ENCODE measurements at regions not wholly inside any gene's neighbourhood (a gene's known extent, or its start where the extent isn't known, plus 50 kb on each side); places are given as distances from the start of the nearest gene placed in this dataset.

DNA sequence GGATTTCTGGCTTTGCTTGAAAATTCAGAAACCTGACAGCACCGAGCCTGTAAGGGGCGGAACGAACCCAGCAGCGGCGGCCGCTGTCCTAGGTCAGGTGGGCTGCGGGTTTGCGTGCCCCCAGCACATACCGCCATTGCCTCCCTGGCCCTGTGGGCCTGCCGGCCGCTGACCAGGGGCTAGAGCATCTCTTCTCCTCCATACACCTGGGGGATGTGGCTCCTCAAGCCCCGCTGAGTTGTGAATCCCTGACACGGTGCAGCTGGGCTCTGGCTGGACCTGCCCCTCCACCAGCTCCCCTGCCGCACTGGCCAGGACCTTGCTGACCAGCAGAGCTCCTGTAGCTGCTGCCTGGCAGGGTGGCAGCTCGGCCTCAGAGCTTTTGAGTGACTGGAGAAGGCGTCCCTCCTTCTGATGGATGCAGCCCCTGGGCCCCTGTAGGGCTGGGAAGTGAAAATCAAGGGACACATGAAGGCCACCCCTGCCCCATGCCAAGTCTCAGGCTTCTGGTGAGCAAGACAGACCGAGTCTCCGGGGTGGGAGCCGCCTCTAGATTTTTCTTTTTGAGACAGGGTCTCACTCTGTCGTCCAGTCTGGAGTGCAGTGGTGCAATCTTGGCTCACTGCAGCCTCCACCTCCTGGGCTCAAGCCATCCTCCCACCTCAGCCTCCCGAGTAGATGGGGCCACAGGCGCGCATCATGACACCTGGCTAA lies 184.9 kb upstream of the SFSWAP start:
- H3K27ac Mint-ChIP-seq, result no peak overlapping the region
- no peak for DNase-seq
- peaks cover 3% of the 10 kb centered on the region for H3K4me1 Mint-ChIP-seq
- H3K36me3 Mint-ChIP-seq, result no peaks in the 10 kb centered on the region
- no peak for ATAC-seq
- no peak overlapping the region for H3K4me3 Mint-ChIP-seq
- CTCF ChIA-PET, result no interaction called here
- H3K27me3 Mint-ChIP-seq, result peaks cover 4% of the 10 kb centered on the region
- no peaks in the 10 kb centered on the region for H3K9me3 Mint-ChIP-seq (ENCODE audit: low read depth)

GRCh38 chr12:131527092-131527491 lies 183.8 kb upstream of the SFSWAP start:
- H3K27ac Mint-ChIP-seq, result no peak overlapping the region
- H3K9me3 Mint-ChIP-seq (ENCODE audit: low read depth), result no peaks in the 10 kb centered on the region
- H3K4me1 Mint-ChIP-seq, result peaks cover 3% of the 10 kb centered on the region
- H3K36me3 Mint-ChIP-seq, result no peaks in the 10 kb centered on the region
- CTCF ChIA-PET, result no interaction called here
- DNase-seq (no peak), ATAC-seq (no peak)
- no peaks in the 10 kb centered on the region for H3K27me3 Mint-ChIP-seq
- no peak overlapping the region for H3K4me3 Mint-ChIP-seq

- Mint-ChIP-seq H3K27ac (no peak overlapping the region), H3K27me3 (no peaks in the 10 kb centered on the region), H3K4me1 (peaks cover 3% of the 10 kb centered on the region), H3K4me3 (no peak overlapping the region), H3K9me3 (ENCODE audit: low read depth) (no peaks in the 10 kb centered on the region), H3K36me3 (no peaks in the 10 kb centered on the region)
- no peak for DNase-seq
- CTCF ChIA-PET, result no interaction called here
- no peak for ATAC-seq
Observed at GRCh38 chr12:131527736-131528135, 183.2 kb upstream of the SFSWAP start.

- peaks cover 3% of the 10 kb centered on the region for H3K4me1 Mint-ChIP-seq
- no peaks in the 10 kb centered on the region for H3K36me3 Mint-ChIP-seq
- H3K4me3 Mint-ChIP-seq, result no peak overlapping the region
- no peaks in the 10 kb centered on the region for H3K9me3 Mint-ChIP-seq (ENCODE audit: low read depth)
- ATAC-seq (no peak), DNase-seq (no peak)
- CTCF ChIA-PET, result no interaction called here
- no peaks in the 10 kb centered on the region for H3K27me3 Mint-ChIP-seq
- no peak overlapping the region for H3K27ac Mint-ChIP-seq
Observed at GRCh38 chr12:131528144-131528543, 182.7 kb upstream of the SFSWAP start.

- no peak for DNase-seq
- H3K36me3 Mint-ChIP-seq, result no peaks in the 10 kb centered on the region
- no peak for ATAC-seq
- no peaks in the 10 kb centered on the region for H3K9me3 Mint-ChIP-seq (ENCODE audit: low read depth)
- H3K4me3 Mint-ChIP-seq, result no peak overlapping the region
- no peaks in the 10 kb centered on the region for H3K27me3 Mint-ChIP-seq
- H3K4me1 Mint-ChIP-seq, result peaks cover 3% of the 10 kb centered on the region
- CTCF ChIA-PET, result no interaction called here
- no peak overlapping the region for H3K27ac Mint-ChIP-seq
Observed at GRCh38 chr12:131528667-131529066, 182.2 kb upstream of the SFSWAP start.

DNA sequence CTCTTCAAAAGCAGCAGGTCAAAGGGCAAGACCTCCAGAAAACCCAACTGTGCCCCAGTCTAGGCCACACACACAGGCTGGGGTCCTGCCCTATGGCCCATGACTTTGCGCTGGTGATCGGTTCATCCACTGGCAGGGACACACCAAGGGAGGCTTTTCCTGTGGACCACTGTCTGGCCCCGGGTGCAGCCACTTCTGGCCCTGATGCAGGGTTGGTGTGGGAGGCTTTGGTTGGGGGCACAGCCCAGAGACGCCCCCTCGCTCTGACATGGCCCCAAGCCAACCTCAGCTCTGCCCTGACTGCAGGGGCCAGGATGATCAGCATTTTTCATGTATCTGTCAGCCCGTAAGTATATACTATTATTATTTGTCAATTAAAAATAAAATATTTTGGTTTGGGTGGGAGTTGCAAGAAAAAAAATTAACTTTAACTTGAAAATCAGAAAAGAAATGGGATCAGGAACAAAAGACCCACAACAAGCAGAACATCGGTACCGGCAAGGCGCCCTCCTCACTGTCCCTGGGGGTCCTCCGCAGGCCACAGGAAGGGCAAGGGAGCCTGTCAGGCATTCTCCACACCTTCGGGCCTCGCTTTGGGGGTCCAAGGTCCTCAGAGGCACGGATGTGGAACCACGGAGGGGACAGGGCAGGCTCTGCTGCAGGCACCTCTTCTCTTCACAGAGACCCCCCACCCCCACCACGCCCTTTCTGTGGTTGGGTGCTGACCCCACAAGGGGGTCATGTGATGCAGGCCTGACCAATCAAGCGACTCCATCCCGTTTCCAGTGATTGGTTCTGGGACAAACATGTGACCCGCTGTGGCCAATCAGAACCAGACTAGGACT lies 181.5 kb upstream of the SFSWAP start:
- H3K27ac Mint-ChIP-seq, result no peak overlapping the region
- H3K27me3 Mint-ChIP-seq, result peaks cover 4% of the 10 kb centered on the region
- peaks cover 3% of the 10 kb centered on the region for H3K4me1 Mint-ChIP-seq
- ATAC-seq, result no peak
- H3K9me3 Mint-ChIP-seq (ENCODE audit: low read depth), result no peaks in the 10 kb centered on the region
- no peak for DNase-seq
- CTCF ChIA-PET, result no interaction called here
- no peaks in the 10 kb centered on the region for H3K36me3 Mint-ChIP-seq
- H3K4me3 Mint-ChIP-seq, result no peak overlapping the region

GRCh38 chr12:131530041-131530332 lies 180.9 kb upstream of the SFSWAP start:
- CTCF ChIA-PET, result no interaction called here

GRCh38 chr12:131530422-131530821 lies 180.5 kb upstream of the SFSWAP start:
- H3K4me3 Mint-ChIP-seq, result no peak overlapping the region
- DNase-seq (no peak), ATAC-seq (no peak)
- peaks cover 3% of the 10 kb centered on the region for H3K4me1 Mint-ChIP-seq
- peaks cover 4% of the 10 kb centered on the region for H3K27me3 Mint-ChIP-seq
- H3K9me3 Mint-ChIP-seq (ENCODE audit: low read depth), result no peaks in the 10 kb centered on the region
- H3K27ac Mint-ChIP-seq, result no peak overlapping the region
- no peaks in the 10 kb centered on the region for H3K36me3 Mint-ChIP-seq
- CTCF ChIA-PET, result no interaction called here

More at GRCh38 chr12:131530041-131530332, 180.9 kb upstream of the SFSWAP start:
- peaks cover 3% of the 10 kb centered on the region for H3K4me1 Mint-ChIP-seq
- ATAC-seq (no peak), DNase-seq (no peak)
- H3K27ac Mint-ChIP-seq, result no peak overlapping the region
- no peak overlapping the region for H3K4me3 Mint-ChIP-seq
- H3K9me3 Mint-ChIP-seq (ENCODE audit: low read depth), result no peaks in the 10 kb centered on the region
- no peaks in the 10 kb centered on the region for H3K36me3 Mint-ChIP-seq
- H3K27me3 Mint-ChIP-seq, result peaks cover 4% of the 10 kb centered on the region

- no peak for ATAC-seq
- Mint-ChIP-seq H3K27ac (no peak overlapping the region), H3K9me3 (ENCODE audit: low read depth) (no peaks in the 10 kb centered on the region), H3K27me3 (peaks cover 6% of the 10 kb centered on the region), H3K4me3 (no peak overlapping the region), H3K36me3 (no peaks in the 10 kb centered on the region), H3K4me1 (peaks cover 3% of the 10 kb centered on the region)
- CTCF ChIA-PET, result no interaction called here
- DNase-seq, result no peak
Observed at GRCh38 chr12:131533139-131533538, 177.8 kb upstream of the SFSWAP start.

DNA sequence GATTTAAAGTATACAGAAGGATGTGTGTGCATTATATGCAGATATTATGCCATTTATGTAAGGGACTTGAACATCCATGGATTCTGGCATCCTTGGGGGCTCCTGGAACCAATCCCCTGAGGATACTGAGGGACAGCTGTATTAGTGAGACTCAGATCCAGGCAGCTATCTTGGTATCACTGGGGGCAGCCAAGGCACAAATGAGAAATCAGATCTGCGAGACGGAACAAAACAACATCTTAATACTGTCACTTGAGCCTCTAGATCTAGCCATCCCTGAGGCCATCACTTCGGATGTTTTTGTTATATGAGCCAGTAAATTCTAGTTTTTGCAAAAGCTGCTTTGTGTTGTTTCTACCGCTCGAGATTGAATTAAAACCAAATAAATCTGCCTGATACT lies 175.1 kb upstream of the SFSWAP start:
- Mint-ChIP-seq H3K36me3 (no peaks in the 10 kb centered on the region), H3K27me3 (peaks cover 6% of the 10 kb centered on the region), H3K4me3 (no peak overlapping the region), H3K9me3 (ENCODE audit: low read depth) (no peaks in the 10 kb centered on the region), H3K27ac (no peak overlapping the region), H3K4me1 (no peaks in the 10 kb centered on the region)
- no peak for ATAC-seq
- CTCF ChIA-PET, result no interaction called here
- no peak for DNase-seq

GRCh38 chr12:131536337-131536736 lies 174.6 kb upstream of the SFSWAP start:
- Mint-ChIP-seq H3K27me3 (peaks cover 6% of the 10 kb centered on the region), H3K27ac (no peak overlapping the region), H3K4me1 (no peaks in the 10 kb centered on the region), H3K4me3 (no peak overlapping the region), H3K36me3 (no peaks in the 10 kb centered on the region), H3K9me3 (ENCODE audit: low read depth) (no peaks in the 10 kb centered on the region)
- ATAC-seq (no peak), DNase-seq (no peak)
- CTCF ChIA-PET, result no interaction called here

GRCh38 chr12:131536766-131537165 lies 174.1 kb upstream of the SFSWAP start:
- no peaks in the 10 kb centered on the region for H3K4me1 Mint-ChIP-seq
- CTCF ChIA-PET, result no interaction called here
- no peak for ATAC-seq
- no peaks in the 10 kb centered on the region for H3K36me3 Mint-ChIP-seq
- H3K4me3 Mint-ChIP-seq, result no peak overlapping the region
- H3K27ac Mint-ChIP-seq, result no peak overlapping the region
- peaks cover 6% of the 10 kb centered on the region for H3K27me3 Mint-ChIP-seq
- DNase-seq, result no peak
- H3K9me3 Mint-ChIP-seq (ENCODE audit: low read depth), result no peaks in the 10 kb centered on the region

GRCh38 chr12:131537267-131537958 lies 173.5 kb upstream of the SFSWAP start:
- Mint-ChIP-seq H3K4me1 (no peaks in the 10 kb centered on the region), H3K27me3 (peaks cover 6% of the 10 kb centered on the region), H3K4me3 (no peak overlapping the region), H3K9me3 (ENCODE audit: low read depth) (no peaks in the 10 kb centered on the region), H3K36me3 (no peaks in the 10 kb centered on the region), H3K27ac (no peak overlapping the region)
- no peak for DNase-seq
- CTCF ChIA-PET, result no interaction called here
- no peak for ATAC-seq

- Mint-ChIP-seq H3K9me3 (ENCODE audit: low read depth) (no peaks in the 10 kb centered on the region), H3K27ac (no peak overlapping the region), H3K4me1 (no peaks in the 10 kb centered on the region), H3K27me3 (peaks cover 3% of the 10 kb centered on the region), H3K4me3 (no peak overlapping the region), H3K36me3 (no peaks in the 10 kb centered on the region)
- CTCF ChIA-PET, result no interaction called here
- ATAC-seq, result no peak
- no peak for DNase-seq
Observed at GRCh38 chr12:131539381-131539780, 171.5 kb upstream of the SFSWAP start.
